Panc1 (cell line): ENCODE measurements at regions not wholly inside any gene's neighbourhood (a gene's known extent, or its start where the extent isn't known, plus 50 kb on each side); places are given as distances from the start of the nearest gene placed in this dataset.

Experiments used
- POLR2AphosphoS5 ChIP-seq: IDR thresholded peaks from 2 replicates; pipeline ENCODE4 v1.6.1; 2012; ENCODE audit warnings: mild to moderate bottlenecking, low read depth, low read length, moderate library complexity
- SIN3A ChIP-seq: IDR thresholded peaks from 2 replicates; pipeline ENCODE4 v1.6.1; 2012; ENCODE audit warnings: low read depth, mild to moderate bottlenecking, low read length, moderate library complexity, borderline replicate concordance; ENCODE audit not compliant: insufficient read depth
- TCF7L2 ChIP-seq: IDR thresholded peaks from 2 replicates; pipeline ENCODE4 v1.6.1; 2011; ENCODE audit warnings: mild to moderate bottlenecking, low read depth, low read length, inconsistent platforms
- TF ChIP-seq, protein P1 (sequence below): fragments of 450-650 bp; IDR thresholded peaks from 2 replicates; pipeline ENCODE4 v1.5.1; 2017; ENCODE audit warnings: mild to moderate bottlenecking
- TF ChIP-seq, protein P2 (sequence below), 2 experiments: IDR thresholded peaks; 2 replicates each; pipeline ENCODE4 v1.6.1; 2011 to 2012; ENCODE audit warnings: low read depth in 2 of 2, control low read depth in 1 of 2, low read length in 1 of 2, mild to moderate bottlenecking in 1 of 2, moderate library complexity in 1 of 2; ENCODE audit not compliant: insufficient read depth in 1 of 2

DNA sequence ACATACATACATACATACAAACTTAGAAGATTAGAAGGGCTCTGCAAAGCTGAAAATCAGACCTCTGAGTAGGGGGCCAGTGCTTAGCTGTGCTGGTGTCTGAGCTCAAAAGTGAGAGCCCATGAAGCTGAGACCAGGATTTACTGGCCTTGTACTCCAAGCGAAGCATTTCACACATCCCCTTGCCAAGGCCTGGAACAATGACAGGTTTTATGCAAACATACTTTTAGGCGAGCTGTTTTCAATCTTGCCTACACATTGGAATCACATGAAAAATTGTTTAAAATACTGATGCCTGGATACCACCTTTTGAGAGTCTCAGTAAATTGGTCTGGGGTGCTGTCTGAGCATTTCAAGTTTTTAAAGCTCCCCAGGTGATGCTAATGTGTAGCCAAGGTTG, 80.9 kb upstream of the SRSF6 start:
- TF ChIP-seq, protein P1, sequence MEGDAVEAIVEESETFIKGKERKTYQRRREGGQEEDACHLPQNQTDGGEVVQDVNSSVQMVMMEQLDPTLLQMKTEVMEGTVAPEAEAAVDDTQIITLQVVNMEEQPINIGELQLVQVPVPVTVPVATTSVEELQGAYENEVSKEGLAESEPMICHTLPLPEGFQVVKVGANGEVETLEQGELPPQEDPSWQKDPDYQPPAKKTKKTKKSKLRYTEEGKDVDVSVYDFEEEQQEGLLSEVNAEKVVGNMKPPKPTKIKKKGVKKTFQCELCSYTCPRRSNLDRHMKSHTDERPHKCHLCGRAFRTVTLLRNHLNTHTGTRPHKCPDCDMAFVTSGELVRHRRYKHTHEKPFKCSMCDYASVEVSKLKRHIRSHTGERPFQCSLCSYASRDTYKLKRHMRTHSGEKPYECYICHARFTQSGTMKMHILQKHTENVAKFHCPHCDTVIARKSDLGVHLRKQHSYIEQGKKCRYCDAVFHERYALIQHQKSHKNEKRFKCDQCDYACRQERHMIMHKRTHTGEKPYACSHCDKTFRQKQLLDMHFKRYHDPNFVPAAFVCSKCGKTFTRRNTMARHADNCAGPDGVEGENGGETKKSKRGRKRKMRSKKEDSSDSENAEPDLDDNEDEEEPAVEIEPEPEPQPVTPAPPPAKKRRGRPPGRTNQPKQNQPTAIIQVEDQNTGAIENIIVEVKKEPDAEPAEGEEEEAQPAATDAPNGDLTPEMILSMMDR, result no peak
- no peak for TF ChIP-seq POLR2AphosphoS5
- no peak for TF ChIP-seq SIN3A
- no peak for TF ChIP-seq TCF7L2
- TF ChIP-seq, protein P2, sequence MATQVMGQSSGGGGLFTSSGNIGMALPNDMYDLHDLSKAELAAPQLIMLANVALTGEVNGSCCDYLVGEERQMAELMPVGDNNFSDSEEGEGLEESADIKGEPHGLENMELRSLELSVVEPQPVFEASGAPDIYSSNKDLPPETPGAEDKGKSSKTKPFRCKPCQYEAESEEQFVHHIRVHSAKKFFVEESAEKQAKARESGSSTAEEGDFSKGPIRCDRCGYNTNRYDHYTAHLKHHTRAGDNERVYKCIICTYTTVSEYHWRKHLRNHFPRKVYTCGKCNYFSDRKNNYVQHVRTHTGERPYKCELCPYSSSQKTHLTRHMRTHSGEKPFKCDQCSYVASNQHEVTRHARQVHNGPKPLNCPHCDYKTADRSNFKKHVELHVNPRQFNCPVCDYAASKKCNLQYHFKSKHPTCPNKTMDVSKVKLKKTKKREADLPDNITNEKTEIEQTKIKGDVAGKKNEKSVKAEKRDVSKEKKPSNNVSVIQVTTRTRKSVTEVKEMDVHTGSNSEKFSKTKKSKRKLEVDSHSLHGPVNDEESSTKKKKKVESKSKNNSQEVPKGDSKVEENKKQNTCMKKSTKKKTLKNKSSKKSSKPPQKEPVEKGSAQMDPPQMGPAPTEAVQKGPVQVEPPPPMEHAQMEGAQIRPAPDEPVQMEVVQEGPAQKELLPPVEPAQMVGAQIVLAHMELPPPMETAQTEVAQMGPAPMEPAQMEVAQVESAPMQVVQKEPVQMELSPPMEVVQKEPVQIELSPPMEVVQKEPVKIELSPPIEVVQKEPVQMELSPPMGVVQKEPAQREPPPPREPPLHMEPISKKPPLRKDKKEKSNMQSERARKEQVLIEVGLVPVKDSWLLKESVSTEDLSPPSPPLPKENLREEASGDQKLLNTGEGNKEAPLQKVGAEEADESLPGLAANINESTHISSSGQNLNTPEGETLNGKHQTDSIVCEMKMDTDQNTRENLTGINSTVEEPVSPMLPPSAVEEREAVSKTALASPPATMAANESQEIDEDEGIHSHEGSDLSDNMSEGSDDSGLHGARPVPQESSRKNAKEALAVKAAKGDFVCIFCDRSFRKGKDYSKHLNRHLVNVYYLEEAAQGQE (IDR thresholded peaks at IDR 0.05; ENCODE audit: insufficient read depth in 1 of 2, low read depth in 2 of 2, low read length in 1 of 2), result no peak
